Fibroblast of lung (primary cell): ENCODE measurements at regions not wholly inside any gene's neighbourhood (a gene's known extent, or its start where the extent isn't known, plus 50 kb on each side); places are given as distances from the start of the nearest gene placed in this dataset.
"Not testable (repeated sequence)": the region's sequence is repeated elsewhere in the genome, so short reads cannot be mapped to it uniquely, and the experiment has no call there.

Experiments used
- DNase-seq, 2 donors: peaks; one replicate each; pipeline versions ENCODE4 v3.0.0 to v3.0.0-alpha.2; 2010; ENCODE audit warnings: low read depth in 2 of 2
- H2AFZ ChIP-seq: 2 replicates; pipeline ENCODE4 v1.5.1; 2012; ENCODE audit warnings: low read length, control low read depth, inconsistent platforms
- H3K27ac ChIP-seq: 2 replicates; pipeline ENCODE4 v1.5.1; 2011; ENCODE audit warnings: low read length, control low read depth; ENCODE audit not compliant: insufficient read depth
- H3K27me3 ChIP-seq: 2 replicates; pipeline ENCODE4 v1.5.1; 2011; ENCODE audit warnings: mild to moderate bottlenecking, low read length; ENCODE audit not compliant: control insufficient read depth, insufficient read depth
- H3K36me3 ChIP-seq: 2 replicates; pipeline ENCODE4 v1.5.1; 2011; ENCODE audit warnings: low read length; ENCODE audit not compliant: control insufficient read depth, insufficient read depth
- H3K4me1 ChIP-seq: 2 replicates; pipeline ENCODE4 v1.5.1; 2011; ENCODE audit warnings: low read length; ENCODE audit not compliant: control insufficient read depth, insufficient read depth; ENCODE audit errors: extremely low read depth
- H3K4me2 ChIP-seq: 2 replicates; pipeline ENCODE4 v1.5.1; 2011; ENCODE audit warnings: low read length, control low read depth; ENCODE audit not compliant: insufficient read depth; ENCODE audit errors: extremely low read depth
- H3K4me3 ChIP-seq, 4 experiments: fragments of 200-600 bp in 1 of 4; sonication (generic) in 1 of 4; replicated peaks in 1 of 4; 2 replicates each; pipeline ENCODE4 v1.5.1; 2011 to 2016; ENCODE audit warnings: low read length in 4 of 4, low read depth in 3 of 4, mild to moderate bottlenecking in 3 of 4, control low read depth in 2 of 4, inconsistent platforms in 1 of 4, mixed read lengths in 1 of 4; ENCODE audit not compliant: insufficient read depth in 1 of 4; ENCODE audit errors: control extremely low read depth in 1 of 4
- H3K79me2 ChIP-seq: 2 replicates; pipeline ENCODE4 v1.5.1; 2012; ENCODE audit warnings: mild to moderate bottlenecking, low read length, inconsistent platforms; ENCODE audit not compliant: control insufficient read depth, insufficient read depth
- H3K9ac ChIP-seq: 2 replicates; pipeline ENCODE4 v1.5.1; 2011; ENCODE audit warnings: mild to moderate bottlenecking, low read length, control low read depth; ENCODE audit not compliant: insufficient read depth
- H3K9me3 ChIP-seq: 2 replicates; pipeline ENCODE4 v1.5.1; 2012; ENCODE audit warnings: low read depth, low read length; ENCODE audit not compliant: control insufficient read depth, insufficient read depth
- H4K20me1 ChIP-seq: 2 replicates; pipeline ENCODE4 v1.5.1; 2011; ENCODE audit warnings: low read length; ENCODE audit not compliant: control insufficient read depth, insufficient read depth; ENCODE audit errors: extremely low read depth
- EZH2 ChIP-seq: IDR thresholded peaks from 2 replicates; pipeline ENCODE4 v1.5.1; 2012; ENCODE audit warnings: low read length, control low read depth, mild to moderate bottlenecking; ENCODE audit errors: missing control alignments
- TF ChIP-seq, protein P1 (sequence below), 2 donors: IDR thresholded peaks in 1 of 2; conservative IDR thresholded peaks in 1 of 2; 1 replicate in 1 of 2; 2 replicates in 1 of 2; pipeline ENCODE4 v1.5.1; 2011 to 2012; ENCODE audit warnings: low read length in 2 of 2, control low read depth in 1 of 2, inconsistent platforms in 1 of 2, low read depth in 1 of 2, mild to moderate bottlenecking in 1 of 2

DNA sequence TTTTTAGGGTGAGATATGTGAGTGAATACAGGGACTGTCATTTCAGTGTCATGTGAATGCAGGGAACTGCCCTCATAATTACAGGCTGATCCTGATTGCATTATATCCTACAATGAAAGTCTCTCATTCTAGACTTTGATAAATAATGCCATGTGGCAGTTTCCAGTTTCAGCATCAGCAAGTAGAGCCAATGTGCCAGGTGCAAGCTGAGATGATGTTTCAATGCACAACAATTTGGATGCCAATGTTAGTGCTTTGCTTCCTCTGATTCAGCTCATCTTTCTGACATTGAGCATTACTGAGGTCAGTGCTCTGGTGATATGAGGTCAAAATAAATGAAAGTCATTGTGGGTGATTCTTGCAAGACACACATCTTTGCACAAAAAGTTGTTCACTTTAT lies 63.7 kb upstream of the TFPI start:
- H3K4me3 ChIP-seq = no peak overlapping the region
- no peaks in the 10 kb centered on the region for H3K36me3 ChIP-seq
- no peaks in the 10 kb centered on the region for H4K20me1 ChIP-seq
- no peak overlapping the region for H2AFZ ChIP-seq
- H3K27ac ChIP-seq = no peak overlapping the region
- H3K27me3 ChIP-seq = no peaks in the 10 kb centered on the region
- no peak overlapping the region for H3K4me2 ChIP-seq
- TF ChIP-seq, protein P1, sequence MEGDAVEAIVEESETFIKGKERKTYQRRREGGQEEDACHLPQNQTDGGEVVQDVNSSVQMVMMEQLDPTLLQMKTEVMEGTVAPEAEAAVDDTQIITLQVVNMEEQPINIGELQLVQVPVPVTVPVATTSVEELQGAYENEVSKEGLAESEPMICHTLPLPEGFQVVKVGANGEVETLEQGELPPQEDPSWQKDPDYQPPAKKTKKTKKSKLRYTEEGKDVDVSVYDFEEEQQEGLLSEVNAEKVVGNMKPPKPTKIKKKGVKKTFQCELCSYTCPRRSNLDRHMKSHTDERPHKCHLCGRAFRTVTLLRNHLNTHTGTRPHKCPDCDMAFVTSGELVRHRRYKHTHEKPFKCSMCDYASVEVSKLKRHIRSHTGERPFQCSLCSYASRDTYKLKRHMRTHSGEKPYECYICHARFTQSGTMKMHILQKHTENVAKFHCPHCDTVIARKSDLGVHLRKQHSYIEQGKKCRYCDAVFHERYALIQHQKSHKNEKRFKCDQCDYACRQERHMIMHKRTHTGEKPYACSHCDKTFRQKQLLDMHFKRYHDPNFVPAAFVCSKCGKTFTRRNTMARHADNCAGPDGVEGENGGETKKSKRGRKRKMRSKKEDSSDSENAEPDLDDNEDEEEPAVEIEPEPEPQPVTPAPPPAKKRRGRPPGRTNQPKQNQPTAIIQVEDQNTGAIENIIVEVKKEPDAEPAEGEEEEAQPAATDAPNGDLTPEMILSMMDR (conservative IDR thresholded peaks at IDR 0.05 in 1 of 2, IDR thresholded peaks at IDR 0.05 in 1 of 2; ENCODE audit: low read depth in 1 of 2, low read length in 2 of 2) = no peak
- TF ChIP-seq EZH2 = no peak
- H3K9ac ChIP-seq = no peak overlapping the region
- no peaks in the 10 kb centered on the region for H3K79me2 ChIP-seq
- H3K9me3 ChIP-seq = no peaks in the 10 kb centered on the region
- no peaks in the 10 kb centered on the region for H3K4me1 ChIP-seq
- peak in 1 of 2 donors; percentile 7 for DNase-seq

DNA sequence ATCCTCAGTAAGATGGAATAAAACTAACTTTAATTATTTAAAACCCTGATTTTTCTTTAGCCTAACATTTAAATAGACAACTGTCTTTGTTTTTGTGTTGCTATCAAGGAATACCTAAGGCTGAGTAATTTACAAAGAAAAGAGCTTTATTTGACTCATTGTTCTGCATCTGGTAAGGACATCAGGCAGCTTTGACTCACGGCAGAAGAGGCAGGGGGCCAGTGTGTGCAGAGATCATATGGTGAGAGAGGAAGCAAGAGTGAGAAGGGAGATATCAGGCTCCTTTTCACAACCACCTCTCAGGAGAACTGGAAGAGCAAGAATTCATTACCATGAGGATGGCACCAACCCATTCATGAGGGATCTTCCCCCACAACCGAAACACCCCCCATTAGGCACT lies 64.6 kb upstream of the TFPI start:
- no peaks in the 10 kb centered on the region for H4K20me1 ChIP-seq
- DNase-seq = peak; percentile 6 to 72
- H2AFZ ChIP-seq = no peak overlapping the region
- no peaks in the 10 kb centered on the region for H3K27me3 ChIP-seq
- H3K79me2 ChIP-seq = no peaks in the 10 kb centered on the region
- TF ChIP-seq EZH2 = no peak
- TF ChIP-seq, protein P1 (conservative IDR thresholded peaks at IDR 0.05 in 1 of 2, IDR thresholded peaks at IDR 0.05 in 1 of 2; ENCODE audit: low read depth in 1 of 2, low read length in 2 of 2) = no peak
- no peak overlapping the region for H3K4me2 ChIP-seq
- H3K4me1 ChIP-seq = no peaks in the 10 kb centered on the region
- H3K4me3 ChIP-seq = no peak overlapping the region
- no peaks in the 10 kb centered on the region for H3K9me3 ChIP-seq
- H3K36me3 ChIP-seq = no peaks in the 10 kb centered on the region
- H3K27ac ChIP-seq = no peak overlapping the region
- H3K9ac ChIP-seq = no peak overlapping the region

DNA sequence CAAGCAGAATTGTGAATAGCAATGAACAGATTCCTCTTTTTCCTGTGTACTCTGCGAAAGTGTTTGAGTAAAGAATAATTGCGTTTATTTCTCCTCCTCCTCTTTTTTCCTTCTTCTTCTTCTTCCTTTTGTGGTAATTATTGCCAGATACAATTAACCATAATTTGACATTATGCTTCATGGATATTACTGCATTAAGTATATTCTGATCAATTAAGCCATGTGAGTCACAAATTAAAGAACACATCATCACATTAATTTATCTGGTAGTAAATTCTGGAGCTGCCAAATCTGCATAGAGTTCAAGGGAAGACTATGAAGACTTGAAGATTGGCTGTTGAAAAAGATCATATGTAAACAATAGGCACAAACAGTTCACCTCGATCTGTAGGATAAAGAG lies 72.9 kb upstream of the TFPI start:
- Histone ChIP-seq H3K27ac (no peak overlapping the region), H3K9ac (no peak overlapping the region), H4K20me1 (no peaks in the 10 kb centered on the region), H3K9me3 (no peaks in the 10 kb centered on the region), H3K4me3 (no peak overlapping the region), H3K4me2 (no peak overlapping the region), H3K4me1 (no peaks in the 10 kb centered on the region), H3K36me3 (no peaks in the 10 kb centered on the region), H3K27me3 (no peaks in the 10 kb centered on the region), H2AFZ (no peak overlapping the region), H3K79me2 (no peaks in the 10 kb centered on the region)
- TF ChIP-seq, protein P1 (conservative IDR thresholded peaks at IDR 0.05 in 1 of 2, IDR thresholded peaks at IDR 0.05 in 1 of 2; ENCODE audit: low read depth in 1 of 2, low read length in 2 of 2) = no peak
- no peak for TF ChIP-seq EZH2
- DNase-seq = no peak

DNA sequence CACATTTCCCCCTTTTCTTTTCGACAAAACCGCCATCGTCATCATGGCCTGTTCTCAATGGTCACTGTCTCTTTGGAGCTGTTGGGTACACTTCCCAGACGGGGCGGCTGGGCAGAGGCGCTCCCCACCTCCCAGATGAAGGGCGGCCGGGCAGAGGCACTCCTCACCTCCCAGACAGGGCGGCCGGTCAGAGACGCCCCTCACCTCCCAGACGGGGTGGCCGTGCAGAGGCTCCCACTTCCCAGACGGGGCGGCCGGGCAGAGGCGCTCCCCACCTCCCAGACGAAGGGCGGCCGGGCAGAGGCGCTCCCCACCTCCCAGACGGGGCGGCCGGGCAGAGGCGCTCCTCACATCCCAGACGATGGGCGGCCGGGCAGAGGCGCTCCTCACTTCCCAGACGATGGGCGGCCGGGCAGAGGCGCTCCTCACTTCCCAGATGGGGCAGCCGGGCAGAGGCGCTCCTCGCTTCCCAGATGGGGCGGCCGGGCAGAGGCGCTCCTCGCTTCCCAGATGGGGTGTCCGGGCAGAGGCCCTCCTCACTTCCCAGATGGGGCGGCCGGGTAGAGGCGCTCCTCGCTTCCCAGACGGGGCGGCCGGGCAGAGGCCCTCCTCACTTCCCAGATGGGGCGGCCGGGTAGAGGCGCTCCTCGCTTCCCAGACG lies 82.6 kb upstream of the TFPI start:
- H3K4me2 ChIP-seq, H4K20me1 ChIP-seq, H3K36me3 ChIP-seq, H3K9me3 ChIP-seq, H3K9ac ChIP-seq, H3K27ac ChIP-seq, H3K4me1 ChIP-seq, H3K4me3 ChIP-seq, H2AFZ ChIP-seq, H3K27me3 ChIP-seq, DNase-seq, H3K79me2 ChIP-seq: not testable (repeated sequence)

DNA sequence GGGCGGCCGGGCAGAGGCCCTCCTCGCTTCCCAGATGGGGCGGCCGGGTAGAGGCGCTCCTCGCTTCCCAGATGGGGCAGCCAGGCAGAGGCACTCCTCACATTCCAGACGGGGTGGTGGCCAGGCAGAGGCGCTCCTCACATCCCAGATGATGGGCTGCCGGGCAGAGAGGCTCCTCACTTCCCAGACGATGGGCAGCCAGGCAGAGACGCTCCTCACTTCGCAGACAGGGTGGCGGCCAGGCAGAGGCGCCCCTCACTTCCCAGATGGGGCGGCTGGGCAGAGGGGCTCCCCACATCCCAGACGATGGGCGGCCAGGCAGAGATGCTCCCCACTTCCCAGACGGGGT lies 83.1 kb upstream of the TFPI start:
- H3K27me3 ChIP-seq, H3K4me2 ChIP-seq, H2AFZ ChIP-seq, H3K79me2 ChIP-seq, H3K9me3 ChIP-seq, H3K4me3 ChIP-seq, DNase-seq, H3K4me1 ChIP-seq, H3K9ac ChIP-seq, H3K36me3 ChIP-seq, H4K20me1 ChIP-seq, H3K27ac ChIP-seq: not testable (repeated sequence)
